Gastrocnemius medialis (tissue), 4 donors: ENCODE measurements at regions not wholly inside any gene's neighbourhood (a gene's known extent, or its start where the extent isn't known, plus 50 kb on each side); places are given as distances from the start of the nearest gene placed in this dataset.

Experiments used
- CTCF ChIP-seq, 5 experiments: fragments of 450-650 bp in 3 of 5; fragments of 200-600 bp in 2 of 5; sonication (generic) in 2 of 5; IDR thresholded peaks in 4 of 5; conservative IDR thresholded peaks in 1 of 5; 1 replicate in 4 of 5; 2 replicates in 1 of 5; pipeline ENCODE4 v1.5.1; 2016 to 2019; ENCODE audit warnings: antibody characterized with exemption in 5 of 5, mild to moderate bottlenecking in 3 of 5, moderate library complexity in 3 of 5
- POLR2A ChIP-seq, 2 donors: fragments of 450-650 bp; IDR thresholded peaks; one replicate each; pipeline ENCODE4 v1.6.1; 2017; ENCODE audit warnings: antibody characterized with exemption in 2 of 2, mild to moderate bottlenecking in 2 of 2, moderate library complexity in 2 of 2

GRCh38 chr2:41924024-41924423, 123.8 kb upstream of the PKDCC start:
- no peak for TF ChIP-seq POLR2A (IDR thresholded peaks at IDR 0.05)
- no peak for TF ChIP-seq CTCF (IDR thresholded peaks at IDR 0.05 in 4 of 5, conservative IDR thresholded peaks at IDR 0.05 in 1 of 5)
